ENCODE measurements at regions not wholly inside any gene's neighbourhood (a gene's known extent, or its start where the extent isn't known, plus 50 kb on each side); places are given as distances from the start of the nearest gene placed in this dataset.

DNA sequence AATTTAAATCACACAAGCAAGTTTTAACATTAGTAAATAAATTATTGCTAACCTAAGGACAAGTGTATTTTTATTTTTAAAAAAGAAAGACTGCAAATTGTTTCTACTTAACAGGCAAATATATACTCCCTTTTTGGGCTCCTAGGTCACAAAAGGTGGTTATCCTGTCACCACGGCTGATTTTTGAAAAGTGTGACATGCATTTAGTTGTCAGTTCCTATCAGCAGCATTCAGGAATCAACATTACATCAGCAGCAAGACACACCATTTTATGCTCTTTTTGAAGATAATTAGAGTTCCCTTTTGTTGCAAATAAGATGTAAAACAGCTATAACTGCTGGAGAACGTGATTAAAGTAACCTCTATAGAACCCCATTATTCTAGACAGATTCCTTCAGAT is 357.5 kb upstream of the TMCO5A start:
- no peak for DNase-seq (ENCODE audit: low read depth, low spot score)

- DNase-seq (ENCODE audit: low read depth, low spot score), result no peak
Measured at GRCh38 chr15:37581866-37582532, 352.4 kb upstream of the TMCO5A start.

DNA sequence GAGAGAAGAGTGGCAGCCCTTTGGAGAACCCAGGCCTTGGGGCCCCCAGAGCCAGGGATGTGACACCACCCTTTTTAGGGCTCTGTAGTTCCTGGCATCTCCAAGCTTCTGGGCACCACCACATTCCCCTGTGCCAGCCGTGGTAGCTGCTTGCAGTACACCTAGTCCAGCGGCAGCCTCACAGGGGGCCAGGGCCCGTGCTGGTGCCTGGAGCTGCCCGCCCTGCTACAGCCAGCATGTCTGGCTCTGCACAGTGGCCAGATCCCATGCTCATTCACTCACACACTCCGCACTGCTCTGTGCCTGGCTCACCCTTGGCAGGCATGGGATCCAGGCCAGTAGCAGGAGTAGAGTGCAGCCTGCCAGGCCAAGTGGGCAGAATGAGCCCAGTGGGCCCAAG is 351.6 kb upstream of the TMCO5A start:
- no peak for DNase-seq (ENCODE audit: low read depth, low spot score)

GRCh38 chr15:37586011-37586583 is 348.3 kb upstream of the TMCO5A start:
- peak; percentile 67 for DNase-seq (ENCODE audit: low read depth, low spot score)

GRCh38 chr15:37586976-37587375 is 347.5 kb upstream of the TMCO5A start:
- DNase-seq (ENCODE audit: low read depth, low spot score), result no peak

DNA sequence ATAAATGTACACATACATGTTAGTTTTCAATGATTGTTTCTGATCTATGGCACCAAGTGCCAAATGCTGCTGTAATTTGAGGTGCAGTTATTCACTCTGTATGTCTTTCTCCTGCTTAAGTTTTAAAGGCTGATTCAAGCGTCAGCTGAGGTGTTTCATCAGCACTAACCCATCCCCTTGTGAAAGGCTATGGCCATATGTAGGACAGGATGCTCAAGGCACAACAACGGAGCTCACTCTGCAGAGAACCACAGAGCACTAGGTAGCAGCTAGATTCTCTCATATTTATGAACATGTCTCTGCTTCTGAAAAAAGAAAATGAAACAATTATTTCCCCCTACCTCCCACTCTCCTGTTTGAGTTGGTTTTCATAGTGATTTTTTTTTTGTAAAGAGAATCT is 340.0 kb upstream of the TMCO5A start:
- no peak for DNase-seq (ENCODE audit: low read depth, low spot score)

- no peak for DNase-seq (ENCODE audit: low read depth, low spot score)
Measured at GRCh38 chr15:37595426-37595970, 338.9 kb upstream of the TMCO5A start.

DNA sequence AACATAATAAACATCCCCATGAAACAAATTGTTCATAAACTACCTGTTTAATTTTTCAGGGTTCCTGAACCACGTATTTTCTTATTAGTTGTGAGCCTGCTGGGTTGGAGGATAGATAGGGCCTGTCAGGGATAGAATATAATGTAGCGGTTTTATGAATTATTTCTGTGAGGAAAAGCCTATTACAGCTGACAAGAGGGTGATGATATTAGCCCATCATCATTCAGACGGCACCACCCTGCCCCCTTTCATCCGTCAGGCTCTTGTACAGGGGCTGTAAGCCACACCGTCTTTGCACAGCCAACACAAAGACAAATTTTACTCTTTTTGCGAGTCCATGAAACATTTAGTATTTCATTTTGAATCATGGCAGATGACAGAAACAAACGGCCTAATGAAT is 335.3 kb upstream of the TMCO5A start:
- no peak for DNase-seq (ENCODE audit: low read depth, low spot score)

DNA sequence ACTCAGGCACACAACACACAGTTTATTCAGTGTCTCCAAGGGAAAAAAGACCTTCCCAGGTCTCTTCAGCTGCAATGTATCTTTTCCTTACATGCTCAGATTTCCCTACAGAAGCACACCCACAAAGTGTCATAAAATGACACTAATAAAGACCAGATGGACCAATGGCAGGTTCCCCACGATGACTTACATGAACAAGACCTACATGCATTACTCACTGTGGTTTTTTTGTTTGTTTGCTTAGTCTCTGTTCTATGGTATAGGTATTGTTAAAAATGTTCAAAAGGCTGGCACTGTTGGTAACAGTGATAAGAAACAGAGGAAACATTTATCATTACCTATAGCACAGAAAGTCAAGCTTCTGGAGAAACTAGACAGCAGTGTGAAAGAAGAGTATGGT is 318.2 kb upstream of the TMCO5A start:
- DNase-seq (ENCODE audit: low read depth, low spot score), result no peak

DNA sequence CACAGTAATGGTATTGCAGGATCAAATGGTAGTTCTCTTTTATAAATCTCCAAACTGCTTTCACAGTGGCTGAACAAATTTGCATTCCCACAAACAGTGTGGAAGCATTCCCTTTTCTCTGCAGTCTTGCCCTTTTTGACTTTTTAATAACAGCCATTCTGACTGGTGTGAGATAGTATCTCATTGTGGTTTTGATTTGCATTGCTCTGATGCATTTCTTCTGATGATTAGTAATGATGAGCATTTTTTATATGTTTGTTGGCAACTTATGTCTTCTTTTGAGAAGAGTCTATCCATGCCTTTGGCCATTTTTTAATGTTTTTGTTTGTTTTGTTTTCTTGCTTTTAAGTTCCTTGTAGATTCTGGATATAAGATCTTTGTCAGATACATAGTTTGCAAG is 316.1 kb upstream of the TMCO5A start:
- no peak for DNase-seq (ENCODE audit: low read depth, low spot score)

GRCh38 chr15:37619358-37620042 is 314.9 kb upstream of the TMCO5A start:
- no peak for DNase-seq (ENCODE audit: low read depth, low spot score)

GRCh38 chr15:37625576-37625975 is 308.9 kb upstream of the TMCO5A start:
- no peak for DNase-seq (ENCODE audit: low read depth, low spot score)

DNA sequence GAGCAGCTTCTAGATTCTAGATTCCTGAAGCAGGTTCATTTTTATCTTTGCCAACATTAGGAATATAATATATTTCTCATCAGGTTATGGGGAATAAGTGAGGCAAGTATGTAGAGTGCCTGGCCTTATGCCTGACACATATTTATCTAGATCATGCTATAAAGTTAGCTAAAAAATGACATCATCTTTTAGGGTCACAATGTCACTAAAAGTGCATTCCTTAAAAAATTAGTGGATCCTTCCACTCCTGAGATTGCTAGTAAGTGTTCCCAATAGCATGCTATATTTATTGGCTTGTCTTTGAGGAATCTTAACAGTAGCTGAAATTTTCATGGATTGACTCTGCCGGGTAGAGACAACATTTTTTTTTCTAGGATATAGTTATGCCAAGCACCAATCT is 305.9 kb upstream of the TMCO5A start:
- DNase-seq (ENCODE audit: low read depth, low spot score), result no peak

DNA sequence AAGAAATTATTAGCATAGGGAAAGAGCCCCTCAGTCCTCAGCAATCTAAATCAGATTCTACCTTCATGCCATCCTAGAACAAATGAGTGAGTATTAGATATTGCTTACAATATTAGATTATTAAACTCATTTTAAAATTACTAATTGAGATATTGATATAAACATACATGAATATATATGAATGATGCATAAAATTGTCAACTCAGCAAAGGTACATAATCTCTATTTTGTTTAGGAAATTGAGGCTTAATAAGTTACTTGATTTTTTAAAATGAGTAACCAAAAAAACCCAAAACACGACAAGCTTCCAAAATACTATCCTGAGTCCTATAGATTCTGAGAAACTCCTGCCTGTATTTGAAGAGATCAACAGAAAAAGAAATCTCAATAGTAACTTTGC is 297.7 kb upstream of the TMCO5A start:
- no peak for DNase-seq (ENCODE audit: low read depth, low spot score)

DNA sequence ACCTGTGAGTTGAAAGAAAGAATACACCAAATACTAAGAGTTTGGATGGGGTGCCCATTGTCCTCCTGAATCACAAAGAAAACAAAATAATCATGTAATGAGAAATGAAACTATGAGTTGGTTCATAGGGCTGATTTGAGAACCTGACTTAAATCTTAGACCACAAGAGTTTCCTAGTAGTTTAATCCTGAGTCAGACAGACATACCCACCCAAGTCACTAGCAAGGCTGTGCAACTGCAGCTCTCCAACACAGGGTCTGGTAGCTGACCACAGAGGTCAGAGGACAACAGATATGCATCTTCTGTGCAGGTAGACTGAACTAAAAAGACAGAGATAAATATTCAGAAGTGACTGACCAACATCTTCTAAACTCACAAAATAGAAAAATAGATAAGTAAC is 296.3 kb upstream of the TMCO5A start:
- DNase-seq (ENCODE audit: low read depth, low spot score), result no peak

DNA sequence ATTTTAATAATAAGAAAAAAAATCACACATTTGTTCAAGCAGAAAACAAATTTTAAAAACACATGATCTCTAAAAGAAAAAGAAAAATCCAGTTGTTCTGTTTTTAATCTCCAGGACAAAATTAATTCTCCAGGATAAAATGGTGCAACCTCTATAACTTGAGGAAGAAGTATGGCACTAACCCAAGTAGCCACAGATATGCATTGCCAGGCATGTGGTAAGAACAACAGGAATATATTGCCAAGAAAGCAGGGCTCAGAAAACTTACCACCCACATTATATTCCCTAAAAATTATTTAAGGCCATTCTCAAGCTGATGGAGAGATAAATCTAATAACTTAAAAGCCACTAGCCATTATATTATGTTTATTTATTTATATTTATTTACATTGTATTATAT is 295.7 kb upstream of the TMCO5A start:
- DNase-seq (ENCODE audit: low read depth, low spot score), result no peak

DNA sequence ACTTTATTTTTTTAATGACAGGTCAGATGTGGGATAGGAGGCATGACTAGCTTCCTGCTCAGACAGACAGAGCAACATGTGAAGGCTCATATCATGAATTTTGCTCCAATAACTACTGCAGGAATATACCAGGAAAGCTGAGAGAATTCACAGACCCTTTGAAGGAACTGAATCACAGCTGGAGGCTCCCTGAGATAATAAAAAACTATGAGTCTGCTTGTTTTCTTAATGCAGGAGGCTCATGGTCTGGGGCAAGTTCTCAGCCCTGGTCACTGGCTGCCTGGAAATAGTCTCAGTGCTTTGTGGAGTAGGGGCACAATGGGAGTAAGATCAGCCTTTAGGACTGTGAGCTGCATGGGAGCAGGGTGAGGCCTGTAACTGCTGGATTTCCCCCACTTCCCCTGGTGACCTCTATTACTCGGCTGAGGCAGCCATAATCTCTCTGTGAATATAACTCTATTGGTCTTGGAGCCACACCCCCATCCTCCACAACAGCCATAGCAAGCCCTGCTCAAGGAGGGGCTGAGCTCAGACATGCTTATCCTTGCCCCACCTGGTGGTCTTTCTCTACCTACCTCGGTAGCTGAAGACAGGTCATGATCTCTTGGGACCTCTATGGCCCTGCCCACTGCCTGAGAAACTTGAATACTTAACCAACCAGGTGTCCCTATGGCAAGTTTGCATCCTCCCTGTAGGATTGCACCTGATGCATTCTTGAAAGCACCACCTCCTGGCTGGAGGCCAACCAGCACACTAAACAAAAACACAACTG is 281.6 kb upstream of the TMCO5A start:
- no peak for DNase-seq (ENCODE audit: low read depth, low spot score)

DNA sequence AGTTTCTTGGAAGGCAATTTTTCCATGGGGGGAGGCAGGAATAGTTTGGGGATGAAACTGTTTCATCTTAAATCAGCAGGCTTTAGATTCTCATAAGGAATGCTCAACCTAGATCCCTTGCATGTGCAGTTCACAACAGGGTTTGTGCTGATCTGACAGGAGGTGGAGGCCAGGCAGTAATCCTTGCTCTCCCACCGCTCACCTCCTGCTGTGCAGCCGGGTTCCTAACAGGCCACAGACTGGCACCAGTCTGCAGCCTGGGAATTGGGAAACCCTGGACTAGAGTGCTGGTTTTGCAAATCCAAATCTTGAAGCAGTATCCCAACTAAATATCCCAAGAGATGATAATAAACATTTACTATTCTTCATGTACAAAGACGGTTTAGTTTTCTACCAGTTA is 256.3 kb upstream of the TMCO5A start:
- DNase-seq (ENCODE audit: low read depth, low spot score), result no peak

- DNase-seq (ENCODE audit: low read depth, low spot score), result no peak
Measured at GRCh38 chr15:37679627-37680026, 254.8 kb upstream of the TMCO5A start.

- DNase-seq (ENCODE audit: low read depth, low spot score), result peak; percentile 11
Measured at GRCh38 chr15:37682304-37682703, 252.1 kb upstream of the TMCO5A start.

- DNase-seq (ENCODE audit: low read depth, low spot score), result no peak
Measured at GRCh38 chr15:37691911-37692310, 242.5 kb upstream of the TMCO5A start.

- DNase-seq (ENCODE audit: low read depth, low spot score), result peak; percentile 13
Measured at GRCh38 chr15:37693926-37694325, 240.5 kb upstream of the TMCO5A start.
